Liver (tissue), 8 donors: ENCODE measurements at regions not wholly inside any gene's neighbourhood (a gene's known extent, or its start where the extent isn't known, plus 50 kb on each side); places are given as distances from the start of the nearest gene placed in this dataset.
"Not testable (repeated sequence)": the region's sequence is repeated elsewhere in the genome, so short reads cannot be mapped to it uniquely, and the experiment has no call there.

Experiments used
- DNase-seq: peaks from one replicate; pipeline ENCODE4 v3.0.0-alpha.2; 2017; ENCODE audit warnings: low spot score
- H3K27ac ChIP-seq, 2 donors: one replicate each; pipeline ENCODE4 v1.7.0; 2013; ENCODE audit warnings: inconsistent platforms in 2 of 2, low read length in 2 of 2, control low read depth in 1 of 2, low read depth in 1 of 2, mild to moderate bottlenecking in 1 of 2
- H3K27me3 ChIP-seq, 4 donors: one replicate each; pipeline versions ENCODE4 v1.6.1 to v1.7.0; 2013; ENCODE audit warnings: low read length in 3 of 4, inconsistent platforms in 1 of 4, mild to moderate bottlenecking in 1 of 4, moderate library complexity in 1 of 4; ENCODE audit not compliant: control insufficient read depth in 4 of 4, insufficient read depth in 4 of 4
- H3K36me3 ChIP-seq, 4 donors: one replicate each; pipeline versions ENCODE4 v1.6.1 to v1.7.0; 2013; ENCODE audit warnings: low read length in 3 of 4, mild to moderate bottlenecking in 3 of 4, low read depth in 1 of 4, moderate library complexity in 1 of 4; ENCODE audit not compliant: control insufficient read depth in 4 of 4, insufficient read depth in 3 of 4
- H3K4me1 ChIP-seq, 4 donors: one replicate each; pipeline versions ENCODE4 v1.6.1 to v1.7.0; 2013; ENCODE audit warnings: low read length in 3 of 4, mild to moderate bottlenecking in 3 of 4, moderate library complexity in 1 of 4; ENCODE audit not compliant: control insufficient read depth in 4 of 4, insufficient read depth in 4 of 4
- H3K4me3 ChIP-seq, 3 donors: one replicate each; pipeline versions ENCODE4 v1.6.1 to v1.7.0; 2013; ENCODE audit warnings: low read length in 3 of 3, control low read depth in 1 of 3, low read depth in 1 of 3, mild to moderate bottlenecking in 1 of 3
- H3K9ac ChIP-seq, 2 donors: one replicate each; pipeline ENCODE4 v1.7.0; 2013; ENCODE audit warnings: low read length in 2 of 2, mild to moderate bottlenecking in 2 of 2, moderate library complexity in 2 of 2, control low read depth in 1 of 2, low read depth in 1 of 2
- H3K9me3 ChIP-seq, 4 donors: one replicate each; pipeline versions ENCODE4 v1.6.1 to v1.7.0; 2013; ENCODE audit warnings: low read length in 3 of 4; ENCODE audit not compliant: control insufficient read depth in 4 of 4
- EGR1 ChIP-seq, 2 donors: IDR thresholded peaks; 2 replicates each; pipeline ENCODE4 v1.6.1; 2016 to 2018; ENCODE audit warnings: antibody characterized with exemption in 2 of 2, low read depth in 2 of 2
- FOXA2 ChIP-seq: IDR thresholded peaks from 2 replicates; pipeline ENCODE4 v1.6.1; 2016; ENCODE audit warnings: antibody characterized with exemption
- GABPA ChIP-seq, 2 donors: IDR thresholded peaks in 1 of 2; conservative IDR thresholded peaks in 1 of 2; 2 replicates each; pipeline ENCODE4 v1.6.1; 2016; ENCODE audit warnings: antibody characterized with exemption in 2 of 2, mild to moderate bottlenecking in 1 of 2, moderate library complexity in 1 of 2
- HNF4A ChIP-seq, 2 donors: conservative IDR thresholded peaks; 2 replicates each; pipeline ENCODE4 v1.6.1; 2016; ENCODE audit warnings: antibody characterized with exemption in 2 of 2, mild to moderate bottlenecking in 2 of 2
- JUND ChIP-seq, 2 donors: IDR thresholded peaks; 2 replicates each; pipeline ENCODE4 v1.6.1; 2016; ENCODE audit warnings: antibody characterized with exemption in 2 of 2
- RAD21 ChIP-seq, 2 donors: IDR thresholded peaks; 2 replicates each; pipeline ENCODE4 v1.6.1; 2016; ENCODE audit warnings: antibody characterized with exemption in 2 of 2, mild to moderate bottlenecking in 2 of 2
- RXRA ChIP-seq, 2 donors: IDR thresholded peaks; 2 replicates each; pipeline ENCODE4 v1.6.1; 2017 to 2018; ENCODE audit warnings: antibody characterized with exemption in 2 of 2, mild to moderate bottlenecking in 1 of 2
- SP1 ChIP-seq: IDR thresholded peaks from 2 replicates; pipeline ENCODE4 v1.6.1; 2018; ENCODE audit warnings: antibody characterized with exemption, mild to moderate bottlenecking
- TAF1 ChIP-seq: conservative IDR thresholded peaks from 2 replicates; pipeline ENCODE4 v1.6.1; 2016; ENCODE audit warnings: antibody characterized with exemption, mild to moderate bottlenecking
- YY1 ChIP-seq: IDR thresholded peaks from 2 replicates; pipeline ENCODE4 v1.6.1; 2016; ENCODE audit warnings: antibody characterized with exemption, mild to moderate bottlenecking
- WGBS: extraction: QIAGEN DNeasy Blood & Tissue Kit; methylation state at CpG from one replicate; pipeline ENCODE4 v1.1.7; 2013; 5-methylcytosine and 5-hydroxymethylcytosine counted together
- TF ChIP-seq, protein P1 (sequence below): fragments of 150-350 bp; IDR thresholded peaks from 2 replicates; pipeline ENCODE4 v1.5.1; 2017; ENCODE audit warnings: improper control_type of control experiment, low read depth, low read length; ENCODE audit not compliant: missing input control
- TF ChIP-seq, protein P2 (sequence below): IDR thresholded peaks from 2 replicates; pipeline ENCODE4 v1.6.1; 2016; ENCODE audit warnings: antibody characterized with exemption, mild to moderate bottlenecking
- donor health status: healthy.
- donor health status: healthy.
- donor health status: healthy.
- donor health status: healthy.
- donor health status: healthy.

DNA sequence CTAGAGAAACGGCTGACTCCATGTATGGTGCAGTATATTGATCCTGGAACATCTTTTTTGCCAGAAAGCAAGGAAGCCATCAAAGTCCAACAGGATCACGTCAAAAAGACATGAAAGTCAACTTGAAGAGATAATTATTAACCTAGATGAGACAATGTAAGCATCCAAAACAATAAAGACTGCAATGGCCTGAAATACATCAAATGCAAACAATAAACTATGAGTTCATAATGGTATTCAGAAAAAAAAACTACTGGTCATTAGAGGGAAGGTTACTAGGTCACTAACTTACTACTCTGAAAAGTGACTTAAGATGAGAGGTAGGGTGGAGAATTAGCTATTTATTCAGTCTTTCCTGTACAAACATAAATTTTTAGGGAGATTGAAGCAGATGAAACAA is 75.3 kb upstream of the OR4F16 start:
- WGBS = no CpG with 5 or more reads among the region's 2 CpGs
- not testable (repeated sequence) for H3K9ac ChIP-seq, H3K9me3 ChIP-seq, H3K27me3 ChIP-seq, H3K27ac ChIP-seq, H3K4me1 ChIP-seq, H3K4me3 ChIP-seq, H3K36me3 ChIP-seq, DNase-seq

DNA sequence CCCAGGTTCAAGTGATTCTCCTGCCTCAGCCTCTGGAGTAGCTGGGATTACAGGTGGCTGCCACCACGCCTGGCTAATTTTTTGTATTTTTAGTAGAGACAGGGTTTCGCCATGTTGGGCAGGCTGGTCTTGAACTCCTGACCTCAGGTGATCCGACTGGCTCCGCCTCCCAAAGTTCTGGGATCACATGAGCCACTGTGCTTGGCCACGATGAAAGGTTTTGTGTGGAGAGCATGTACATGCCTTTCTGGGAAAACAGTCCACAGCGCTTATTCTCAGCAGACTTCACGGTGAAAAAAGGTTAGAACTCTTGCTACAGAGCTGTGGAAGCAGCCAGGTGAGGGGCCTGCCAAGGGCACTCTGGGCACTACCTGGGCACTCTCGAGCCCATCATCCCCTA is 85.0 kb upstream of the OR4F16 start:
- H3K4me1 ChIP-seq, H3K27ac ChIP-seq, DNase-seq, H3K36me3 ChIP-seq, H3K4me3 ChIP-seq, H3K9me3 ChIP-seq, H3K9ac ChIP-seq, H3K27me3 ChIP-seq: not testable (repeated sequence)
- 52% methylated on average over 5 of the region's 8 CpGs for WGBS

DNA sequence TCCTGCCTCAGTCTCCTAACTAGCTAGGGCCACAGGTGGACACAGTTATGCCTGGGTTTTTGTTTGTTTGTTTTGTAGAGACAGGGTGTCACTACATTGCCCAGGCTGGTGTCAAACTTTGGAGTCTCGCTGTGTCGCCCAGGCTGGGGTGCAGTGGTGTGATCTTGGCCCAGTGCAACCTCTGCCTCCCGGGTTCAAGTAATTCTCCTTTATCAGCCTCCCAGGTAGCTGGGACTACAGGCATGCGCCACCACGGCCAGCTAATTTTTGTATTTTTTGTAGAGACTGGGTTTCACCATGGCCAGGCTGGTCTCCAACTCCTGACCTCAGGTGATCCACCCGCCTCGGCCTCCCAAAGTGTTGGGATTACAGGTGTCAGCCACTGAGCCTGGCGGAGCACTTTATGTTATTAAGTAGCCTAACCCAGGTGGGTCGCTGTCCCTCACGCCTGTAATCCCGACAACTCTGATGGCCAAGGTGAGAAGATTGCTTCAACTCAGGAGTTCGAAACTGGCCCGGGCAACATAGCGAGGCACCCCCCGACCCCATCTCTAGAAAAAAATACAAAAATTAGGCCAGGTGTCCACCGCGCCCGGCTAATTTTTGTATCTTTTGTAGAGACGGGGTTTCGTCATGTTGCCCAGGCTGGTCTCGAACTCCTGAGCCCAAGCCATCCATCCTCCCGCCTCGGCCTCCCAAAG is 91.2 kb upstream of the OR4F16 start:
- DNase-seq, H3K27me3 ChIP-seq, H3K36me3 ChIP-seq, H3K27ac ChIP-seq, H3K4me1 ChIP-seq, H3K9me3 ChIP-seq: not testable (repeated sequence)
- Histone ChIP-seq H3K9ac (peak overlapping the region in 1 of 2 donors; percentile 62), H3K4me3 (peak overlapping the region in 1 of 3 donors; percentile 62)
- 88% methylated on average over 21 of the region's 23 CpGs for WGBS

DNA sequence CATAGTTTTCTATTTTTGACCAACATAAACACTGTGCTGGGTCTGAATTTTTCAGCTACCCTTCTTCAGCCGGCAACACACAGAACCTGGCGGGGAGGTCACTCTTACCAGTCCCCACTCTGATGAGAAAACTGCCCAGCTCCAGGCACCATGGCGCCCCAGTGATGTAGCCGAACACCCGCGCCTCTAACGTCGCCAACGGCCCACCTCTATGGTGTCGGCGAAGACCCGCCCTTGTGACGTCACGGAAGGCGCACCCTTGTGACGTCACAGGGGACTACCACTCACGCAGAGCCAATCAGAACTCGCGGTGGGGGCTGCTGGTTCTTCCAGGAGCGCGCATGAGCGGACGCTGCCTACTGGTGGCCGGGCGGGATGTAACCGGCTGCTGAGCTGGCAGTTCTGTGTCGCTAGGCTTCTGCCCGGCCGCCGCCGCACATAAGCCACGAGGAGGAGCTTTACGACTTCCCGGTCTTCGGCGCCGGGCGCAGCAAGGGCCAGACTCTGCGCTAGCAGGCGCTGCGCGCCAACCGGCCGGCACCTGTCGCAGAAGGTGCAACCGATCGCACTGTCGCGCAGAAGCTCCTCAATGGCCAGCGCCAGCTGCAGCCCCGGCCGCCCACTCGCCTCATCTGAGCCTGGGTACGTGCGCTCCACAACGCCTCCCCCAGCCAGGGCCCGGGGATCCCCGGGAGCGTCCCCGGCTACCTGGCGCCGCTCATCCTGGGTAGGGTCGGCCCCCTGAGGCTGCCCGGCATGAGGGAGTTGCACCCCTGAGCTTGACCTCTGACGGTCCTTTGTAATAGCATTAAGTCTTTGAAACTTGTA is 92.2 kb upstream of the OR4F16 start:
- H3K4me1 ChIP-seq, H3K9me3 ChIP-seq, H3K36me3 ChIP-seq, H3K27me3 ChIP-seq: not testable (repeated sequence)
- TF ChIP-seq EGR1 (IDR thresholded peaks at IDR 0.05; ENCODE audit: low read depth in 2 of 2) (peak in 1 of 2 donors; percentile 28), HNF4A (conservative IDR thresholded peaks at IDR 0.05) (peak; percentile 11 to 15), RXRA (IDR thresholded peaks at IDR 0.05) (peak; percentile 28), SP1 (peak; percentile 98), TAF1 (peak; percentile 32), YY1 (peak; percentile 82), FOXA2 (peak; percentile 10), RAD21 (IDR thresholded peaks at IDR 0.05) (peak; percentile 53 to 64), JUND (IDR thresholded peaks at IDR 0.05) (peak; percentile 24 to 47), GABPA (IDR thresholded peaks at IDR 0.05 in 1 of 2, conservative IDR thresholded peaks at IDR 0.05 in 1 of 2) (peak in 1 of 2 donors; percentile 67)
- TF ChIP-seq, protein P1, sequence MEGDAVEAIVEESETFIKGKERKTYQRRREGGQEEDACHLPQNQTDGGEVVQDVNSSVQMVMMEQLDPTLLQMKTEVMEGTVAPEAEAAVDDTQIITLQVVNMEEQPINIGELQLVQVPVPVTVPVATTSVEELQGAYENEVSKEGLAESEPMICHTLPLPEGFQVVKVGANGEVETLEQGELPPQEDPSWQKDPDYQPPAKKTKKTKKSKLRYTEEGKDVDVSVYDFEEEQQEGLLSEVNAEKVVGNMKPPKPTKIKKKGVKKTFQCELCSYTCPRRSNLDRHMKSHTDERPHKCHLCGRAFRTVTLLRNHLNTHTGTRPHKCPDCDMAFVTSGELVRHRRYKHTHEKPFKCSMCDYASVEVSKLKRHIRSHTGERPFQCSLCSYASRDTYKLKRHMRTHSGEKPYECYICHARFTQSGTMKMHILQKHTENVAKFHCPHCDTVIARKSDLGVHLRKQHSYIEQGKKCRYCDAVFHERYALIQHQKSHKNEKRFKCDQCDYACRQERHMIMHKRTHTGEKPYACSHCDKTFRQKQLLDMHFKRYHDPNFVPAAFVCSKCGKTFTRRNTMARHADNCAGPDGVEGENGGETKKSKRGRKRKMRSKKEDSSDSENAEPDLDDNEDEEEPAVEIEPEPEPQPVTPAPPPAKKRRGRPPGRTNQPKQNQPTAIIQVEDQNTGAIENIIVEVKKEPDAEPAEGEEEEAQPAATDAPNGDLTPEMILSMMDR = peak; percentile 28
- TF ChIP-seq, protein P2, sequence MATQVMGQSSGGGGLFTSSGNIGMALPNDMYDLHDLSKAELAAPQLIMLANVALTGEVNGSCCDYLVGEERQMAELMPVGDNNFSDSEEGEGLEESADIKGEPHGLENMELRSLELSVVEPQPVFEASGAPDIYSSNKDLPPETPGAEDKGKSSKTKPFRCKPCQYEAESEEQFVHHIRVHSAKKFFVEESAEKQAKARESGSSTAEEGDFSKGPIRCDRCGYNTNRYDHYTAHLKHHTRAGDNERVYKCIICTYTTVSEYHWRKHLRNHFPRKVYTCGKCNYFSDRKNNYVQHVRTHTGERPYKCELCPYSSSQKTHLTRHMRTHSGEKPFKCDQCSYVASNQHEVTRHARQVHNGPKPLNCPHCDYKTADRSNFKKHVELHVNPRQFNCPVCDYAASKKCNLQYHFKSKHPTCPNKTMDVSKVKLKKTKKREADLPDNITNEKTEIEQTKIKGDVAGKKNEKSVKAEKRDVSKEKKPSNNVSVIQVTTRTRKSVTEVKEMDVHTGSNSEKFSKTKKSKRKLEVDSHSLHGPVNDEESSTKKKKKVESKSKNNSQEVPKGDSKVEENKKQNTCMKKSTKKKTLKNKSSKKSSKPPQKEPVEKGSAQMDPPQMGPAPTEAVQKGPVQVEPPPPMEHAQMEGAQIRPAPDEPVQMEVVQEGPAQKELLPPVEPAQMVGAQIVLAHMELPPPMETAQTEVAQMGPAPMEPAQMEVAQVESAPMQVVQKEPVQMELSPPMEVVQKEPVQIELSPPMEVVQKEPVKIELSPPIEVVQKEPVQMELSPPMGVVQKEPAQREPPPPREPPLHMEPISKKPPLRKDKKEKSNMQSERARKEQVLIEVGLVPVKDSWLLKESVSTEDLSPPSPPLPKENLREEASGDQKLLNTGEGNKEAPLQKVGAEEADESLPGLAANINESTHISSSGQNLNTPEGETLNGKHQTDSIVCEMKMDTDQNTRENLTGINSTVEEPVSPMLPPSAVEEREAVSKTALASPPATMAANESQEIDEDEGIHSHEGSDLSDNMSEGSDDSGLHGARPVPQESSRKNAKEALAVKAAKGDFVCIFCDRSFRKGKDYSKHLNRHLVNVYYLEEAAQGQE = peak; percentile 57
- Histone ChIP-seq H3K4me3 (peak overlapping the region; percentile 62 to 83 (median 76)), H3K9ac (peak overlapping the region; percentile 38 to 62), H3K27ac (peak overlapping the region; percentile 84 to 86)
- peak; percentile 98 for DNase-seq
- WGBS = under 1% methylated on average over 63 of the region's 65 CpGs

DNA sequence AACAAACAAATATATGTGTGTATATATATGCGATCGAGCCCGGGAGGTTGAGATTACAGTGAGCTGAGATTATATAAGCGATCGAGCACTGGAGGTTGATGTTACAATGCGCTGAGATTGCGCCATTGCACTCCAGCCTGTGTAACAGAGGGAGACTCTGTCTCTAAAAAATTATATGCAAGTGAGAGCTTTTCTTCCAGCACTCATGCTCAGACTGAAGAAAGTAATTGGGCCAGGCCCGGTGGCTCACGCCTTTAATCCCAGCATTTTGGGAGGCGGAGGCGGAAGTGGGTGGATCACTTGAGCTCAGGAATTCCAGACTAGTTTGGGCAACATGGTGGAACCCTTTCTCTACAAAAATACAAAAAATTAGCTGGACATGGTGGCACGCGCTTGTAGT is 93.2 kb upstream of the OR4F16 start:
- H3K4me3 ChIP-seq = peak overlapping the region in 1 of 3 donors; percentile 41
- H3K9ac ChIP-seq, H3K36me3 ChIP-seq, H3K27me3 ChIP-seq, H3K9me3 ChIP-seq, DNase-seq, H3K4me1 ChIP-seq: not testable (repeated sequence)
- 43% methylated on average over 13 of the region's 13 CpGs for WGBS
- H3K27ac ChIP-seq = peak overlapping the region in 1 of 2 donors; percentile 18
